ENCODE measurements at regions not wholly inside any gene's neighbourhood (a gene's known extent, or its start where the extent isn't known, plus 50 kb on each side); places are given as distances from the start of the nearest gene placed in this dataset.

DNA sequence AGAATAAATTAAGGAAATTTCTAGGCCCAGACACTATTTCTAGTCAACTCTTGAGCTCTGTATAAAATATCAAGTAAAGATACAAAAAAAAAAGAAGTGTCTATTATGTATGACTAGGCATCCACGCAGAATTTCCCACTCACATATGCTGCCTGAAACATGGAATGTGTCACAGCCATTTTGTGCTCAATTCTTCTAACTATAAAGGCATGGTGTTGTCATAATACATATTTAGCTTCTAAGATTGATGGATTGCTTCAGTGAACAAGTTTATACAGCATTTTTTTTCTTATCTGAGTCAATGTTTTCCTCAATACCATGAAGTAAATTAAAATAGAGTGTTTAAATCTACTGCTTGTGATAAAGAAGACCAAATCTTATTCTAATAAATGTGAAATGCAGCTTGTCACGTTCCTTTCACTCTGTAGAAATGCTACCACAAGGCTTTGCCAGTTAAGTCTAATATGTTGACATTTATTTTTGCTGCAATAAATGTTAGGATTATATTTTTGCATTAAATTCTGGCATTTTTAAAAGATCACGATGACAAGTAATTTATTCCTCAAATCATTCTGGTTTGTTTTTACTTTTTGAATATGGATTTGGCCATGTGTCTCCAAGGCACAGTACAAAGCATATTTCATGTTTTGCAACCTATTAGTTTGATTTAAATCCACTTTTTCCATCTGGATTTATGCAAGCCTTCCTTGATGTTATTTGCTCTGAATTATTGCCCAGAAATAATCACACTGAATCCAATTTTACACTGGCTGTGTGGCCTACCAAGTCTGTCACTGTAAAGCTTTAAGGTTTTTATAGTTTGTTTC lies 1829.0 kb upstream of the PCDH7 start:
- DNase-seq: no peak

DNA sequence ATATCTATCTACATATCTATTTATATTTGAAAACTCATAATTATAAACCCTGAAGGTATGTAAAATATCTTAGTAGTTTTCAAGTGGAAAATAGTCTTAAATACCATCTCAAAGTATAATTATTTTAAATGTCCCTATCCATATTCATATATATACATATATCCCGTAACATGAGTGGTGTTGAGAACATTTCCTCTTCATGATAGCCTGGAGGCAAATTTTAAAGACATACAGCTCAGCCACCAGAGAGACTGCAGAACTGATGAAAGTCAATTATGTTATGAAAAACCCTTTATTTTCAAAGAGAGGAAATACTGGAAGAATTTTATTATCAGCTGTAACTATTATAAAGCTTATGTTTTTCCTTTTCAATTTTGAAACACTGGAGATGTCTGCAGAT lies 1806.7 kb upstream of the PCDH7 start:
- no peak for DNase-seq

DNA sequence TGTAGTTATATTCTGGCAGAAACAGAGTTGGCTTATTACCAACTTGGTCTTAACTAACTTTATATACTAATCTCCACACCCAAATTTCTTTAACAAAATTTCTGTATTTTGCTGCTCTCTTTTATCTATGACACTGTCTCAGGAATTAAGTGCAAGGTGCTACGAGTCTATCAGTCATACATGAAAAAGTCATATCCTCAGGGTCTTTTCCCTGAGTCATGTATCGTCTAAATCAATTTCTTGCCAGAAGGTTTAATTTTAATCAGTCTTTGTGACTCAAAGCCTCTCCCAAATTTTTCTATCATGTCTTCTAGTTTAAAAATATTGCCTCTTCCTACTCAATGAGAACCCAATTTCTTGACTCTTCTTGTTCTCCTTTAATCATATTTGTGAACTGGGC lies 1803.6 kb upstream of the PCDH7 start:
- no peak for DNase-seq

DNA sequence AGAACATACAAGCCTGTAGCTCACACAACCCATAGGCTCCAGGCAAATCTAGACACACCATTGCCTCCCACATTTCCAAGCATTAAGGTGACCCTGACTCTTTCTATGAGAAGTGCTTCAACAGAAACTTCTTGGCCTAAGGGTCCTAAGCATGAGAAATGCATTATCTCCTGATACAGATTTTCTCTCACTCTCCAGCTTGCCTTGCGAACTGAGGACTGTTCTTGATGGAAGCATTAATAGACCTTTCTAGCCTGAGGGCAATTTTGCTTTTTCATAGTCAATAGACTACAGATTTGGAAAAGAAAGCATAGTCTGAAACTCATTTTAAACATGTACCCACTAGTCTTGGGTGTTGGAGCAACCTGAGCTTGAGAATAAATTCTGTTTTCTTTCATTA lies 1801.3 kb upstream of the PCDH7 start:
- no peak for DNase-seq

DNA sequence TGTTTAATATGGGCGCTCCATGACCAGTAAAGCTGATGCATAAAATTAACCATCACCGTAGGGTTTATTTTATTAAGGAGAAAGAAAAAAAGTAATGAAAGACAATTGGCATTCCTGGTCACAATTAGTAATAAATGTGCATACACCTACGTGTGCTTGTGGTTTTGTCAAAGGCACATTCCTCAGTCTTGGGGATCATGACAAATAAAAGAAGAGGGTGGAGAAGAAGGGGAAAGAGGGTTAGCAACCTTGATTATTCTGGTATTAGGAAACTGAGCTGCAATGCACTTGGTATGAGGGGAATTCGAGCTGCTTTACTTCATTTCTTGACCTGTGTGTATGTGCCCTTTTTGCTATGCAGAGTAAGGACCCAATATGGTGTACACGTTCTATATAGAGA lies 1798.3 kb upstream of the PCDH7 start:
- no peak for DNase-seq

DNA sequence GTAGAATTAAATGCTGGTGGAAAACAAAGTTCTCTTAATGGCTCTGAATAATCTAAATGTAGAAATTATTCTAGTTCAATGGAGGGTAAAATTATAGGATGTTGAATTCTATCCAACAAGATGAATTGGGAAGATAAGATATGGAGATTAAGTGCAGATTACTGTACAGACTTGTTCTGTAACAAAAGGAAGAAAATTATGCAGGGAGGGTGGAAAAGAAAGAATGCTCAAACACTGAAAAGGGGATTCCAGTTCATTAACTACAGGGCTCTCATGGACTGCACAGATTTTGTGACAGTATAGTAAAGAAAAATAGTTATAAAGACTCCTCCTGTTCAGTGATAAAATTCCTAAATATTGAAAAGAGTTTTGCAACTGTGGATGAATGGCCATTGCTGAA lies 1794.0 kb upstream of the PCDH7 start:
- DNase-seq: no peak

DNA sequence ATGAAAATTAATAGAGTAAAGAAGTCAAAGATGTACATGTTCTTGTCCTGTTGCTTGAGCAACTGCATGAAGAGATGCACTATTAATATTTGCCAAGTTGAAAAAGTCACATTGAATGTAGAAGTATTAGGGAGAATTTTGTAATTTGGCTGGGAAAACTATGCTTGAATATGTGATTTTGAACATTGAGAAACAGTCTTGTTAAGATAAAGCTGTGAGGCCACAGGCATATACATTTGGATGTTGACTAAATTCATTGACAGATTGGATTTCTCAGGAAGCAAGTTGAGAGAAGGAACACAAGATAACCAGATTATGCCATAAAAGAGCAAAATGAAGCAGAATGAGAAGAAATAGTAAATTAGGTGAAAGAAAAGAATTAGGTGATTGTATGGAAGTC lies 1777.5 kb upstream of the PCDH7 start:
- DNase-seq: no peak

DNA sequence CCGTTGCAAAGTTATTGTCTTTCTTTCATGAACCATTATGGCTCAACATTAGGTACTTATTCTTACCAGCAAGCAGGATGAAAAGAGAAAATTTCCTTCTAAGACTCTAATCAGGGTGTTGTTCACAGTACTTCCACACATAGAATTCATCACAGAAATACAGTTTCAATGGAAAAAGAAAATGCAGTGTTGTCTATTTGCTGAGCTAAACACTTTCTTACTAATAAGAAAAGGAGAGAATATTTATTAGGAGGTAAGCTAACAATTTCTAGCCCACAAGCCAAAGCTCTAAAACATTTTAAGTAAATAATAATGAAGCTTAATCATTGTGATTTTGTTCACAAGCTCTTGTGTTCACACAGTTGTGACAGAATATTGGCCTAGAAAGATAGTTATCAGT lies 1772.8 kb upstream of the PCDH7 start:
- no peak for DNase-seq

DNA sequence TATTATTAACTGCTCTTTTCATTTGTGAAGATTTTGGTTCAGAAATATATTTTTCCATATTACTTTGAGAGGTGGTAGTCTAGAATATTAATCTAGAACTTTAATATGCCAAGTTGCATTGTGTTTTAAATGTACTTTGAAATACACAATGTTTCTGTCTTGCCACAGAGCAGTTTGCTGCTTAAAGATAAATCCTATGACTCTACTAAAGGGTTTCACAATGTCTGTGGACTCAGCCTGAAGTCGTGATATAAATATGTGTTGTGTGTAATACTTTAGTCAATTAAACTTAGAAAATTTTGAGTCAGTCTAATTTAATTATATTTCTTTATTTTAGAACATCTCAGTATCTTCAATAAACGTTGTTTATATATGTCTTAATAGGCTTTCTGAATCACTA lies 1771.7 kb upstream of the PCDH7 start:
- DNase-seq: no peak

DNA sequence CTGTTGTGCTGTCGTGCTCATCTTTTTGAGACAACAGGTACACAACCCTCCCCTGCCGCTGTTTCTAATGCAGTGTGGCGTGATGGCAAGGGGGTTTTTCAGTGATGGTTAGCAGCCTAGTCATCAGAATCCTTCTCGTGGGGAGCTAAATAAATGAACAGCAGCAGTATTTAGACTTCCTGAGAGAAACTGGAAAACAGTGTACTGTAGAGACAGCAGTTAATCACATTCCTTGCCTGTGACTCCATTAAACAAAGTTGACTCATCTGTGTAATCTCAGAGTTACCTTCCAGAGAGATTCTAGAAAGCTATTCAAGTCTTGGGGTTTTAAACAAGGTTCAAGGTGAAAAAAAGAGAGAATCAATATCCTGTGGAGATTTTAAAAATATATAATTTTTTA lies 1753.2 kb upstream of the PCDH7 start:
- DNase-seq: no peak

DNA sequence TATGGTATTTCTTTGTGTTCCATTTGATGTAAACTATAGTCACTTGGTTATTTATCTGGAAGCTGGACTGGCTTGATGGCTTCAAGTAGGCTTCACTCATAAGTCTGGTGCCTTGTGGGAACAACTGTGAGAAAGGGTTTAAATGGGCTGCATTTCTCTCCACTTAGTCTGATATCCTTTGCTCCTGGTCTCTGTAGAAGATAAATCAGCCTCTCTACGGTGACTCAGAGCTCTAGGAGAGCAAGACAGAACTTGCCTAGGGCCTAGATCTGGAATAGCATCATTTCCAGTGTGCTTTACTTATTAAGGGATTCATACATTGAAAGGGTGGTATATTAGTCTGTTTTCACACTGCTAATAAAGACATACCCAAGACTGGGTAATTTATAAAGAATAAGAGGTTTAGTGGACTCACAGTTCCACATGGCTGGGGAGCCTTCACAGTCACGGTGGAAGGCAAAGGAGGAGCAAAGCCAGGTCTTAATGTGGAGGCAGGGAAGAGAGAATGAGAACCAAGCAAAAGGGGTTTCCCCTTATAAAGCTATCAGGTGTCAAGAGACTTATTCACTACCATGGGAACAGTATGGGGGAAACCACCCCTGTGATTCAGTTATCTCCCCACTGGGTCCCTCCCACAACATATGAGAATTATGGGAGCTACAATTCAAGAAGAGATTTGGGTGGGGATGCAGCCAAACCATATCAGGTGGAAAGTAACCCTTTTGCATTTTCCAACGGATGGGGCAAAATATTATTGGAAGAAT lies 1746.4 kb upstream of the PCDH7 start:
- no peak for DNase-seq

DNA sequence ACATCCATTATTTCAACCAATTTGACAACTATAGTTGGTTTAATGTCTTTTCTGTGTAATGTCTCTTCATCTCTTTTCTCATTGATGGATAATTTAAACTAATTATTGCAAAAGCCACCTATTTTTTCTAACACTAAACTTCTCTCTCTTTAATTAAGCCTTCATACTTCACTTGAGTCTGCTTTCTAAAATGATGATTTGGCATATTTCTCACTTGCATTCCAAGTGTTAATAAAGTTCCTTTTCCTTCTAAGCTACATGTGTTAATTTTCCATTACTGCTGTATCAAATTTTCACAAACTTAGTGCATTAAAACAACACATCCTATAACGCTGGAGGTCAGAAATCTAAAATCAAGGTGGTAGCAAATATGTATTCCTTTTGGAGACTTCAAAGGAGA lies 1743.8 kb upstream of the PCDH7 start:
- no peak for DNase-seq

DNA sequence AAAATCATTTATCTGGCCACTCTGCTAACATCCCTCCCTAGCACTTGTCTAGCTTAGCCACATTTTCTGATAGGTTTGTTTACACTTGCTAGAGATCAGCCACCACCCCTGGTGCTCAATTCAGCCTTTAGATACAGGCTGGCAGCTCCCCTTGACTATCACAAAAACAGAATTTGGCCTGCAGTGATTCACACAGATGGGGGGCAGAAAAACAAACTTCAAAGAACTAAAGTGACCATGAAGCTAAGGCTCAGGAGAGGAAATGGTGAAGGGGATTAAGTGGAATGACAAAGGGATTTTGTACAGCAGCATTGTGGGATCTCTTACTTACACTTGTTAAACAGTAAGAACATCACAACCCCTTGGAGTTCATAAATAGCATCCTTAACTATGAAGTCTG lies 1718.0 kb upstream of the PCDH7 start:
- no peak for DNase-seq

DNA sequence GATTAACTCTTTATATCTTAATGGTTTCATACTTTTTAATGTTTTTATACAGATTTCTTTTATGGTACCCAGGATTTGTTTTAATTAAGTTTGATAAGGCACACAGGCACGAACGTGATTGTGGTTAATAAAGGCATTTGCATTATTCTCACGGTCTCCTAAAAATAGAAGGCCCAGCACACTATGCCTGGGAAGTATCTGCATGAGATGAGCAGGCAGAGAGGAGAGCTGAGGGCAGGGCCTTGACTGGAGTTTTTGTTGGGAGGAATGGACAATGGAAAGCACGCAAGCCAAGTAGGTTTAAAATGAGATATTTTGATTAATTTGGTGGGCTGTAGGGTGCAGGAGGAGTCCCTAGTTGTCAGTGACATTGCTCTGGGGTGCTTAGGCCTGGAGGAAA lies 1714.3 kb upstream of the PCDH7 start:
- no peak for DNase-seq

DNA sequence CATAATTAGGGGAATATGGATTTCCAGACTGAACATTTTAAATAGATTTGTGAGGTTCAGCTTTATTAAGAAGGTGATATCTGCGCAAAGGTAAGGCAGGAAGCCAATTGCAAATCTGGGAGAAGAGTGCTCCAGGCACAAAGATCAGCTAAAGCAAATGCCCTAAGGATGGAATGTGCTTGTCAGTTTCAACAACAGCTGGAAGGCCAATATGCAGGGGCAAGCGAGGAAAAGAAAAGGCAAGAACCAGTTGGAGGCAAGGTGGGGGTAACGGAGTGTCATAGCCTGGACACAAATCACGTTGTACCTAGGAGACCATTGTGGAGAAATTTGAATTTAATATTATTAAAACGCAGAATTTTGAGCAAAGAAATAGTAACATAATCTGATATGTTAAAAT lies 1710.3 kb upstream of the PCDH7 start:
- DNase-seq: no peak

DNA sequence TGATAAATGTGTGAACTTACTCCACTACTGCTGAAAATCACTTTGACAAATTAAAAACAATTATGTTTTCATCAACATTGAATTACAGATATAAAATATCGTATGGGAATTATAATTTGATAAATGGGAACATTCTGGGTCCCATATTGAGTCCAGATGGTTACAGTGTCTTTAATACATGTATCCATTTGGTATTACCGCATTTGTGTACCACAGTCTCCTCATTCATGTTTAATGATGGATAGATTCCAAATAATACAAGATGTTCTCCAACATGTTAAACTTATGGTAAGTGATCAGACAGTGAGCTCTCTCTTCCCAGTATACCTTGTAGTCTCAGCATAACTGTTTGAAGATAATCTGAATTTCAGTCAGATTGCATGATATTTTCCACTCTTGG lies 1706.8 kb upstream of the PCDH7 start:
- no peak for DNase-seq

DNA sequence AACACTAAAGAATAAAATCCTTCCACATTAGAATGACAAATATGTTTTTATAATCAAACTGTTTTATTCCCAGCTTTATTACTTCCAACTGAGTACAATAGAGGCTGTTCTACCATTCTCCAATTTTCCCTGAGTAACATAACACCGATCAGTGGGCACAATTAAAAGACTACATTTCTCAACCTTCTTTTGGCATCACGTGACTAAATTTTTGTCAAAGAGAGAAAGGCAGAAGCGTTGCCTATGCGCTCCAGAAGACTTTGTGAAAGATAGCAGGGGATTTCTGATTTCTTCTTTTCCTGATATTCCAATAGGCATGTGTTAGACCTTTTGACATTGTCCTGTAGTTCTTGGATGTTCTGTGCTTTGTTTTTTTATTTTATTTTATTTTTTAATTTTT lies 1705.6 kb upstream of the PCDH7 start:
- no peak for DNase-seq

DNA sequence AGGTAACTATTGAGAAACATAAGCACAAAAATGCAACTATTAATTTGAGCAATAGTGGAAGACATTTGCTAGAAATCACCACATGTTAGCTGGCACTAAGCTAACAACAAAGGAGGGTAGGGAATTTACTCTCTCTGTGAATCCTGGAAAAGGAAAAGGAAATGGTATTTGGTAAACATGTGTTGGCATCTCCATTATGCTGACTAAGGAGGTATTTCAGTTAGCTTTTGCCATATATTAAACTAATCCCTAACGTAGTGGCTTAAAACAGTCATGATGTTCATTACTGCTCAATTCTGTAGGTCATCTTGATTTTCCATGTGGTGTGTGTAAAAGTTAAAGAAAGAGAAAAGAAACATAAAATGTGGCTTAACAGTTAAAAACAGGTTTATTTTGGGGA lies 1686.5 kb upstream of the PCDH7 start:
- no peak for DNase-seq

DNA sequence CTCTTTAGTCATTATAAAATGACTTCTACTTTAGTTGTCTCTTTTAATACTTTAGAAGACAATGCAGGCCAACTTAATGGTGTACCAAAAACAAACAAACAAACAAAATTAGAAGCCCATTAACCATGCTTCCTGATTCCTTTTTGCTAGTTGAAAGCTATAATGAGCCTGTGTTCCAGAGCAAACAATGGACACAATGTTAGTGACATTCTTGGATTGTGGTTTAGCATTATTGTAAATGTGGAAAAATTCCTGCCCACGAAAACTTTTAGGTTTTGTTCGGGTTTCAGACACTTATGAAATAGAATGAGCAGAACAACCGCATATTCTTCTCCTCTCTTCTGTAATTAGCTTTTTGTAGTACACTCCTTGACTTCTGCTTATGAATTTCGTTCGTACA lies 1682.7 kb upstream of the PCDH7 start:
- DNase-seq: no peak

DNA sequence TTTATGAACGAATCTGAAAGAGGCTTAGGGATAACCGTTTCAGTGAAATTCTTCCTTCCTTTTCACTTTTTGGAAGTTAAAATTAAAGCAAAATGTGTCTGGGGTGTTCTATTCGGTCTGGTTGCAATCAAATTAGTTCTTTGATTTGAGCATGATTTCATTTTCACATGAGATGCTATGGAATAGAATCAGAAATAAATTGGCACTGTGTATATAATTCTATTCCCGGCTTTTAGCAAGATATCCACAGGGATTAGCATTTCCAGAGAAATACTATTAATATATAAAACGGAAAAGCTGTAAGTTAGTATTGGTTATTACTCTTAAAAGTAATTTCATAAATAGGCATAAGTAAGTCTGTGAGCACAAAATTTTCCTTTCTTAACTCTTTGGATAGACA lies 1676.8 kb upstream of the PCDH7 start:
- DNase-seq: no peak

DNA sequence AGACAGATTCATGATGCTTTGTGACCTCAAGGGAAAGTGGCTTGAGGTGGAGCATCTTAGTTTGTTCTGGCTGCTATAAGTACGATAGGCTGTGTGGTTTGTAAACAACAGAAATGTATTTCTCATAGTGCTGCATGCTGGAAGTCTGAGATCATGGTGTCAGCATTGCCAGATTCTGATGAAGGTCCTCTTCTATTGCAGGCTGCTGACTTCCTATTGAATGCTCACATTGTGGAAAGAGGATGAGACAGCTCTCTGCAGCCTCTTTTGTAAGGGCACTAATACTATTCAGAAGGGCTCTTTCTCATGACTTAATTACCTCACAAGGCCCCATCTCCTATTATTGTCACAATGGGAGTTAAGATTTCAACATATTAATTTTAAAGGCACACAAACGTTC lies 1674.0 kb upstream of the PCDH7 start:
- no peak for DNase-seq

DNA sequence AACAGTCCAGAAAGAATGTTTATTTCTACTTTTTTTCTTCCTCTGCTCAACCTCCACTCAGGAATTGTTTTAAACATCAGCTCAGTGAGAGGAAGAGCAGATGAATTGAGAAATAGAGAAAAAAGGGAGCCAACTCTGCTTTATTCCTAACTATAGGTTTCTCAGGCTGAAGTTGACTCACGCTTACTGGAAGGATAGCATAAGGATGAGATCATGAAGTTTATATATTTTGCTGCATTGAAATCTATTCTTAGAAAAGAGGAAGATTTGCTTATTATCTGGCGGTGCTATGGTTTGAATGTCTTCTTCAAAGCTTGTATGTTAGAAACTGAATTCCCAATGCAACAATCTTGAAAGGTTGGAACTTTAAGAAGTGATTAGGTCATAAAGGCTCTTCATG lies 1673.4 kb upstream of the PCDH7 start:
- no peak for DNase-seq

DNA sequence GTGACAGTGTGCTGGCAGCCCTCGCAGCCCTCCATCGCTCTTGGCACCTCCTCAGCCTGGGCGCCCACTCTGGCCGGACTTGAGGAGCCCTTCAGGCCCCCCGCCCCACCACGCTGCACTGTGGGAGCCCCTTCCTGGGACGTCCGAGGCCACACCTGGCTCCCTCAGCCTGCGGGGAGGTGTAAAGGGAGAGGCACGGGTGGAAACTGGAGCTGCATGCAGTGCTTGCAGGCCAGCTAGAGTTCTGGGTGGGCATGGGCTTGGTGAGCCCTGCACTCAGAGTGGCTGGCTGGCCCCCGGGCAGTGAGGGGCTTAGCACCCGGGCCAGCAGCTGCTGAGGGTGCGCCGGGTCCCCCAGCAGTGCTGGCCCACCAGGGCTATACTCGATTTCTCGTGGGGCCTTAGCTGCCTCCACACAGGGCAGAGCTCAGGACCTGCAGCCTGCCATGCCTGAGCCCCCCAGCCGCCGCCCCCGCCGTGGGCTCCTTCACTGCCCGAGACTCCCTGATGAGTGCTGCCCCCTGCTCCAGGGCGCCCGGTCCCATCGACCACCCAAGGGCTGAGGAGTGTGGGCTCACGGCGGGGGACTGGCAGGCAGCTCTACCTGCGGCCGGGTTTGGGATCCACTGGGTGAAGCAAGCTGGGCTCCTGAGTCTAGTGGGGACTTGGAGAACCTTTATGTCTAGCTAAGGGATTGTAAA lies 1672.7 kb upstream of the PCDH7 start:
- DNase-seq: no peak

DNA sequence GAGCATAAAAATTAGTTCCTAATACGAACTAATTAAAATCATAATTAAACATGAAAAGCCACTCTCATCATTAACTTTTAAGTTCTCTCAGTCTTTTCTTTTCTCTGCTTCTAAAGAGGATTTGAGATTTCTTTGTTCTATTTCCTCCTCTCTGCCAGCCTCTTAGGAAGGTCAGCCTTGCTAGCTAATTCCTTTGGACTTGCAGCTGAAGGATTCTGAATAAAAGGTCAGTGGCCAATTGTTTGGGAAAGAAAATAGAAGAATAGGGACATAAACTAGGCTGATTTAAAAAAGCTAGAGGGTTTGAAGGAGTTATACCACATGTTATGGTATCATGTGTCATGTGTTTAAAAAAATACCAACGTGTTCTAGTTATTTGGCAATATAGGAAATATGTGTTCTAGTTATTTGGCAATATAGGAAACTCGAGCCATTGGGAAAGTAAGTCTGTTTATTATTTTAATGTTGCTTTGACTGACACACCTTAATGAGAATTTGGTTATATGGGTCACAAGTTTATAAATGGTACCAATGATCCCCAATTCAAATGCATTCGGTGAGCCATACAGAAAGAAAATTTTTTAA lies 1668.7 kb upstream of the PCDH7 start:
- DNase-seq: no peak
